ENCODE measurements at regions not wholly inside any gene's neighbourhood (a gene's known extent, or its start where the extent isn't known, plus 50 kb on each side); places are given as distances from the start of the nearest gene placed in this dataset.

- no peak overlapping the region for H3K4me2 ChIP-seq (ENCODE audit: low read depth, low read length)
Measured at GRCh38 chr5:158380661-158381060, 521.7 kb upstream of the CLINT1 start.

More at GRCh38 chr5:158380661-158381060, 521.7 kb upstream of the CLINT1 start:
- H2AFZ ChIP-seq (ENCODE audit: low read length), result no peak overlapping the region
- TF ChIP-seq ZNF460 (CRISPR knock-in tag; IDR thresholded peaks at IDR 0.05; ENCODE audit: borderline replicate concordance), result no peak
- TF ChIP-seq FOXO1 (CRISPR knock-in tag; IDR thresholded peaks at IDR 0.05), result no peak
- no peak for TF ChIP-seq PAXIP1 (CRISPR knock-in tag; conservative IDR thresholded peaks at IDR 0.05)
- TF ChIP-seq ZNF296 (CRISPR knock-in tag; conservative IDR thresholded peaks at IDR 0.05), result no peak
- TF ChIP-seq ZFP62 (CRISPR knock-in tag; IDR thresholded peaks at IDR 0.05), result no peak
- TF ChIP-seq ZNF841 (CRISPR knock-in tag; IDR thresholded peaks at IDR 0.05; ENCODE audit: borderline replicate concordance), result no peak
- TF ChIP-seq PHF8 (CRISPR knock-in tag; IDR thresholded peaks at IDR 0.05), result no peak
- TF ChIP-seq ZNF674 (CRISPR knock-in tag; IDR thresholded peaks at IDR 0.05; ENCODE audit: low read depth), result no peak
- no peak for TF ChIP-seq ZNF121 (CRISPR knock-in tag; IDR thresholded peaks at IDR 0.05)
- no peaks in the 10 kb centered on the region for H4K20me1 ChIP-seq (ENCODE audit: insufficient read depth, low read length)
- WGBS (ENCODE audit: low lambda C conversion rate), result 10% methylated on average over 5 of the region's 5 CpGs
- intact Hi-C loops (cut with micrococcal nuclease; ENCODE audit: unreplicated experiment) (no loop called here), in situ Hi-C loops (cut with HindIII; ENCODE audit: extremely low pct_ligation_motif_present, low pct_unique_long_range_greater_than_20kb) (no loop called here)
- H3K79me2 ChIP-seq (ENCODE audit: insufficient read depth, low read length), result no peaks in the 10 kb centered on the region
- H3K27me3 ChIP-seq (ENCODE audit: control insufficient read depth in 1 of 2, insufficient read depth in 2 of 2, low read length in 2 of 2), result no peaks in the 10 kb centered on the region; a peak in 1 of 5 replicates
- no peak for FAIRE-seq
- no peak for ATAC-seq
- H3K9ac ChIP-seq (ENCODE audit: insufficient read depth, low read depth, low read length), result no peak overlapping the region
- no peaks in the 10 kb centered on the region for H3K4me1 ChIP-seq (ENCODE audit: insufficient read depth, low read length)
- H3K27ac ChIP-seq (ENCODE audit: extremely low read length, insufficient read depth, low read length), result no peak overlapping the region
- no TSS peak for BruUV-seq (replicated peaks)
- CTCF ChIA-PET (ENCODE audit: low intra/inter-chr PET ratio, low total read pairs), result no interaction called here
- H3K4me3 ChIP-seq (replicated peaks in 1 of 3; ENCODE audit: insufficient read depth in 1 of 3, low read depth in 2 of 3, low read length in 3 of 3), result no peak overlapping the region
- DNase-seq (ENCODE audit: low spot score), result no peak
- peaks cover 34% of the 10 kb centered on the region for H3K9me3 ChIP-seq (ENCODE audit: low read length)
- POLR2A ChIA-PET, result no interaction called here
- no peaks in the 10 kb centered on the region for H3K36me3 ChIP-seq (replicated peaks in 1 of 2; ENCODE audit: control insufficient read depth in 1 of 2, insufficient read depth in 2 of 2, low read length in 2 of 2)
